ENCODE measurements at regions not wholly inside any gene's neighbourhood (a gene's known extent, or its start where the extent isn't known, plus 50 kb on each side); places are given as distances from the start of the nearest gene placed in this dataset.

DNA sequence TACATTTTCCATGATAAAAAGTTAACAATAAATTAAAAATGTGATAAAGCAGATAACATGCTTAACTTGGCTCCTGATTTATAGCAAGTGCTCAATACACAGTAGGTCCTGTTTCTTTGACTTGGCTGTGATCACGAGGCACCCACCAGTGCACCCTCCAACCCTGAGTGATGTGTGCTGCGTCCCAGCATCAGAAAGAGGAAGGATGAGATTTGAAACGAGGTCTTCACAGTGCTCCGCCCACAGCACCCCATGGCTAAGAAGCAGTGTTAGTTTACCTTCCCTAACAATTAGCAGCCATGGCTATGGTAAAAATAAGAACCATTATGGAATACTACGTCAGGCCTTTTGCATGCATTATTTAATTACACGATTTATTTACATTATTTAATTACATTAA is 292.0 kb upstream of the ZMIZ1 start:
- no peak overlapping the region for H3K27ac Mint-ChIP-seq (ENCODE audit: unreplicated experiment)
- no peaks in the 10 kb centered on the region for H3K36me3 Mint-ChIP-seq (ENCODE audit: unreplicated experiment)
- H3K4me3 Mint-ChIP-seq (ENCODE audit: unreplicated experiment) = no peak overlapping the region
- no peaks in the 10 kb centered on the region for H3K27me3 Mint-ChIP-seq (ENCODE audit: unreplicated experiment)
- no peak for TF ChIP-seq CTCF (IDR thresholded peaks at IDR 0.05)
- peaks cover 53% of the 10 kb centered on the region for H3K4me1 Mint-ChIP-seq (ENCODE audit: unreplicated experiment)
- DNase-seq (ENCODE audit: extremely low spot score, unreplicated experiment) = no peak
- no peaks in the 10 kb centered on the region for H3K9me3 Mint-ChIP-seq (ENCODE audit: unreplicated experiment)

DNA sequence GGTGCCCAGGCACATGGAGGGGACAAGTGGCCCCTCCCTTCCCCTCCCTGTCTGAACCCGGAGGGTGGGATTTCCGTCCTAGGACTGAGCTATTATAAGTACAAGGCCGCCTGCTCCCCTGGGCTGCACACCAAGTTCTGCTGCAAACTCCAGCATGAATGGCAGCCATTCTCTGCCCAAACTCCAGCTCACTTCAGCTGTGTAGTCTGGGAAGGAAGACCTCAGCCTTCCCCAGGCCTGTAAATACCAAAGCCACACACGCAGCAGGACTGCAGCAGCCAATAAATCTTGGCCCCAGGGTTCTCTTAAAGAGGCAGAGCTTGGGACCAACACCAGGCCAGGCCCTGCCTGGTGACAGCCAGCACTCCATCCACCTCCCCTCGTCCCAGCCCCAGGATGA is 291.3 kb upstream of the ZMIZ1 start:
- Mint-ChIP-seq H3K4me1 (ENCODE audit: unreplicated experiment) (peaks cover 46% of the 10 kb centered on the region), H3K4me3 (ENCODE audit: unreplicated experiment) (no peak overlapping the region), H3K27ac (ENCODE audit: unreplicated experiment) (no peak overlapping the region), H3K27me3 (ENCODE audit: unreplicated experiment) (no peaks in the 10 kb centered on the region), H3K36me3 (ENCODE audit: unreplicated experiment) (no peaks in the 10 kb centered on the region), H3K9me3 (ENCODE audit: unreplicated experiment) (no peaks in the 10 kb centered on the region)
- TF ChIP-seq CTCF (IDR thresholded peaks at IDR 0.05) = no peak
- no peak for DNase-seq (ENCODE audit: extremely low spot score, unreplicated experiment)

- TF ChIP-seq CTCF (IDR thresholded peaks at IDR 0.05) = no peak
- no peak overlapping the region for H3K27ac Mint-ChIP-seq (ENCODE audit: unreplicated experiment)
- peaks cover 46% of the 10 kb centered on the region for H3K4me1 Mint-ChIP-seq (ENCODE audit: unreplicated experiment)
- no peaks in the 10 kb centered on the region for H3K36me3 Mint-ChIP-seq (ENCODE audit: unreplicated experiment)
- no peak for DNase-seq (ENCODE audit: extremely low spot score, unreplicated experiment)
- no peak overlapping the region for H3K4me3 Mint-ChIP-seq (ENCODE audit: unreplicated experiment)
- H3K27me3 Mint-ChIP-seq (ENCODE audit: unreplicated experiment) = no peaks in the 10 kb centered on the region
- no peaks in the 10 kb centered on the region for H3K9me3 Mint-ChIP-seq (ENCODE audit: unreplicated experiment)
Observed at GRCh38 chr10:78777867-78778266, 290.9 kb upstream of the ZMIZ1 start.

DNA sequence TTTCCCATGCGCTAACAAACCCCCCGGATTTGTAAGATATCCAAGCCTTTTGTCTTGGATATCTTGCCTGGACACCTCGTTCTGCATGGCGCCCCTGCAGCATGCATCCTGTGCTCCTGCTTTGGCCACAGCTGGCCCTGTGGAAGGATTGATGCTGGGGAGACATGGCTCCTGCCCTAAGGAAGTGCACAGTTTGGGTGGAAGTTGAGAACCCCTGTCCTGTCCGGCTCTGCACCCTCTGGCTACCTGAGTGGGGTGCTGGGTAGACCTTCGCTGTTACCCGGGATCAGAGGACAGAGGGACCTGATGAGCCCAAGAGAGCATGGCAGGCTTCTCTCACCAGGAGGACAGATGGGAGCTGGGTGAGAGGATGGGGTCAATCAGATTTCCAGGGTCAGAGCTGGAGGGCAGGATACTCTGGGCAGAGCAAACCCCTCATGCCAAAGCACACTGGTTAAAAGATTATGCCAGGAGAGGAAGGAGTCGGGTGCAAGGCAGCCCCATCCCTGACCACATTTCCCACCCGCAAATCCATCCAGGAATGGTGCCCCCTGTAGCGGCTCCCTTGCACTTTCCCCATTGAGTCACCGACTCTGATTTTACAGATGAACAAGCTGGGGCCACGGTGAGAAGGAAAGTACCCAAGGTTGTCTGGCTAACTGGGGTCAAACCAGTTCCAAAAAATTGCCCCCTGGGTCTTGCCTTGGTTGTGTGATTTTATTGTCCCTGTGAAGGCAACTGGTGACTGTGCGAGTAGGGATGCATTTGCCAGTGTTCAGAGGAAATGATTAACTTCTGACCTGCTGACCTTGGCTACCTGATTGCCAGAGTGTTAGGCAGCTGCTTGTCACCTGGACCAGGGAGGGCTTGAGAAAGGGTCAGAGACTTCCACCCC is 290.1 kb upstream of the ZMIZ1 start:
- Mint-ChIP-seq H3K9me3 (ENCODE audit: unreplicated experiment) (peaks cover 5% of the 10 kb centered on the region), H3K36me3 (ENCODE audit: unreplicated experiment) (no peaks in the 10 kb centered on the region), H3K27me3 (ENCODE audit: unreplicated experiment) (peaks cover 4% of the 10 kb centered on the region), H3K27ac (ENCODE audit: unreplicated experiment) (no peak overlapping the region), H3K4me1 (ENCODE audit: unreplicated experiment) (peaks cover 46% of the 10 kb centered on the region), H3K4me3 (ENCODE audit: unreplicated experiment) (no peak overlapping the region)
- TF ChIP-seq CTCF (IDR thresholded peaks at IDR 0.05) = no peak
- DNase-seq (ENCODE audit: extremely low spot score, unreplicated experiment) = no peak

DNA sequence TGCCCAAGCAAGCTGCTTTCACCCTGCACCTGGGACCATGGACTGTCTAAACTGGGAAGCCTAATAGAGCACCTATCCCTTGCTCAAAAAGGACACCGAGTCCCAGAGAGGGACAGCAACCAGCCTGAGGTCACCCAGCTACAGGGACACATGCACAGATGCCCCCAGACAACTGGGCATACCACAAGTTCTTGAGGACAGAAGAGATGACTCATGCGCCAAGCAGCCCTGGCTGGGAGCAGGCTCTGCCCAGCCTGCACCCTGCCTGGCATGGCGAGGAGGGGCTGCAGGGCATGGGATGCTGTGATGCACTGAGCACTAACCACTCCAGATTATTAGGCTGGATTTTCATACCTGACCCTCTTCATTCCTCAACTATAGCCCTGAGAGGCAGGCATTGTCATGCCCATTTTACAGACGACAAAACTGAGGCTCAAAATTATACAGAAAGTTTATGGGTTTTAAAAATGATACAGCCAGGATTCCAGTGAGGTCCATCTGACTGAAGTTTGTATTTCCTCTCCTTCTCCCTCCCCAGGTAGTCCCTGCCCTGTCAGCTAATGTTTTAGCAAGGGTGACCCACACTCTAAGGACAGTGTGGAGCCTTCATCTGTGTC is 289.3 kb upstream of the ZMIZ1 start:
- no peak for DNase-seq (ENCODE audit: extremely low spot score, unreplicated experiment)
- H3K9me3 Mint-ChIP-seq (ENCODE audit: unreplicated experiment) = peaks cover 8% of the 10 kb centered on the region
- no peak overlapping the region for H3K27ac Mint-ChIP-seq (ENCODE audit: unreplicated experiment)
- H3K4me1 Mint-ChIP-seq (ENCODE audit: unreplicated experiment) = peaks cover 41% of the 10 kb centered on the region
- TF ChIP-seq CTCF (IDR thresholded peaks at IDR 0.05) = no peak
- no peaks in the 10 kb centered on the region for H3K36me3 Mint-ChIP-seq (ENCODE audit: unreplicated experiment)
- H3K27me3 Mint-ChIP-seq (ENCODE audit: unreplicated experiment) = peaks cover 11% of the 10 kb centered on the region
- H3K4me3 Mint-ChIP-seq (ENCODE audit: unreplicated experiment) = no peak overlapping the region
